Endothelial cell of umbilical vein (primary cell): ENCODE measurements at regions not wholly inside any gene's neighbourhood (a gene's known extent, or its start where the extent isn't known, plus 50 kb on each side); places are given as distances from the start of the nearest gene placed in this dataset.
A peak's percentile ranks its signal among the peaks of the same experiment; 100 is the strongest.

ENCODE experiments used
- BruUV-seq: library from RNA; stranded (reverse); fragments of 400-500 nt; replicated peaks from 2 replicates; lab custom pipeline; 2021; lab: Mats Ljungman, UMichigan
- CTCF ChIA-PET: fragments of 300-600, 350-600 bp; sonication (Branson Sonifier 250); formaldehyde crosslinking; loops from one replicate; lab custom pipeline; 2021; ENCODE audit warnings: antibody characterized with exemption, inconsistent platforms; lab: Charles Lee
- POLR2A ChIA-PET: fragments of 300-600, 350-600 bp; sonication (Branson Sonifier 250); formaldehyde crosslinking; loops from one replicate; lab custom pipeline; 2021; ENCODE audit warnings: antibody characterized with exemption, inconsistent platforms; lab: Charles Lee
- DNase-seq: peaks from one replicate; pipeline ENCODE4 v3.0.0-alpha.2; 2011; ENCODE audit warnings: low read depth, low spot score
- FAIRE-seq: peaks from 2 replicates; lab custom pipeline; 2011; peaks lifted over from hg19 to GRCh38; lab: Jason Lieb, UNC
- H2AFZ ChIP-seq: 2 replicates; pipeline ENCODE4 v1.6.0; 2012; ENCODE audit warnings: low read depth, low read length, control low read depth, inconsistent platforms
- H3K27ac ChIP-seq: 2 replicates; pipeline ENCODE4 v1.5.1; 2011; ENCODE audit warnings: low read depth, mild to moderate bottlenecking, control low read depth, low read length, moderate library complexity; ENCODE audit not compliant: insufficient read depth
- H3K27me3 ChIP-seq, 2 experiments: 2 replicates each; pipeline versions ENCODE4 v1.6.0 to v1.6.1; 2011; ENCODE audit warnings: low read length in 2 of 2, mixed read lengths in 1 of 2; ENCODE audit not compliant: control insufficient read depth in 2 of 2, insufficient read depth in 2 of 2
- H3K36me3 ChIP-seq, 2 experiments: 2 replicates in 1 of 2; 3 replicates in 1 of 2; pipeline ENCODE4 v1.5.1; 2011; ENCODE audit warnings: low read length in 2 of 2, mild to moderate bottlenecking in 1 of 2, moderate library complexity in 1 of 2; ENCODE audit not compliant: control insufficient read depth in 2 of 2, insufficient read depth in 2 of 2; ENCODE audit errors: extremely low read depth in 1 of 2
- H3K4me1 ChIP-seq: 3 replicates; pipeline ENCODE4 v1.5.1; 2011; ENCODE audit warnings: mild to moderate bottlenecking, low read length; ENCODE audit not compliant: control insufficient read depth, insufficient read depth; ENCODE audit errors: extremely low read depth
- H3K4me2 ChIP-seq: 2 replicates; pipeline ENCODE4 v1.6.1; 2011; ENCODE audit warnings: low read length, control low read depth, mixed read lengths; ENCODE audit not compliant: insufficient read depth
- H3K4me3 ChIP-seq, 3 experiments: fragments of 200-600 bp in 1 of 3; sonication (generic), shearing (Covaris generic) in 1 of 3; replicated peaks in 1 of 3; 2 replicates each; pipeline ENCODE4 v1.5.1; 2011 to 2016; ENCODE audit warnings: control low read depth in 3 of 3, low read length in 3 of 3, mild to moderate bottlenecking in 2 of 3, inconsistent platforms in 1 of 3, low read depth in 1 of 3, moderate library complexity in 1 of 3; ENCODE audit not compliant: insufficient read depth in 1 of 3
- H3K79me2 ChIP-seq: 2 replicates; pipeline ENCODE4 v1.6.0; 2012; ENCODE audit warnings: low read length, inconsistent platforms; ENCODE audit not compliant: control insufficient read depth, insufficient read depth
- H3K9ac ChIP-seq: replicated peaks from 2 replicates; pipeline ENCODE3; 2011; ENCODE audit warnings: low read length, control low read depth; ENCODE audit not compliant: insufficient read depth; ENCODE audit errors: extremely low read depth
- H3K9me1 ChIP-seq: replicated peaks from 3 replicates; pipeline ENCODE4 v1.6.0; 2011; ENCODE audit warnings: mild to moderate bottlenecking, low read length; ENCODE audit not compliant: control insufficient read depth, insufficient read depth; ENCODE audit errors: extremely low read depth
- H3K9me3 ChIP-seq: replicated peaks from 2 replicates; pipeline ENCODE4 v1.5.1; 2012; ENCODE audit warnings: low read length, inconsistent platforms; ENCODE audit not compliant: control insufficient read depth, insufficient read depth
- H4K20me1 ChIP-seq: replicated peaks from 2 replicates; pipeline ENCODE3; 2011; ENCODE audit warnings: mild to moderate bottlenecking, low read length; ENCODE audit not compliant: control insufficient read depth, insufficient read depth; ENCODE audit errors: extremely low read depth
- EZH2 ChIP-seq: IDR thresholded peaks from 2 replicates; pipeline ENCODE4 v1.6.1; 2012; ENCODE audit warnings: borderline replicate concordance, low read depth, mild to moderate bottlenecking, moderate library complexity, low read length, inconsistent platforms; ENCODE audit not compliant: severe bottlenecking
- FOS ChIP-seq: IDR thresholded peaks from 2 replicates; pipeline ENCODE4 v1.6.1; 2011; ENCODE audit warnings: mild to moderate bottlenecking, low read length, moderate library complexity, borderline replicate concordance; ENCODE audit not compliant: insufficient read depth
- GATA2 ChIP-seq: IDR thresholded peaks from 2 replicates; pipeline ENCODE4 v1.7.0; 2011; ENCODE audit warnings: low read depth, mild to moderate bottlenecking, moderate library complexity, mixed read lengths, low read length; ENCODE audit not compliant: insufficient read length, insufficient read depth
- JUN ChIP-seq: IDR thresholded peaks from 2 replicates; pipeline ENCODE4 v1.6.1; 2011; ENCODE audit warnings: borderline replicate concordance, low read depth; ENCODE audit not compliant: insufficient read length, insufficient read depth
- MYC ChIP-seq: IDR thresholded peaks from one replicate; pipeline ENCODE4 v1.6.1; 2011; ENCODE audit warnings: mild to moderate bottlenecking, low read depth, low read length
- POLR2A ChIP-seq: IDR thresholded peaks from 2 replicates; pipeline ENCODE4 v1.6.1; 2012; ENCODE audit warnings: low read depth, mild to moderate bottlenecking, control low read depth, low read length
- POLR2AphosphoS5 ChIP-seq: IDR thresholded peaks from 2 replicates; pipeline ENCODE4 v1.6.1; 2012; ENCODE audit warnings: low read depth, mild to moderate bottlenecking, control low read depth, low read length, moderate library complexity; ENCODE audit not compliant: insufficient read depth
- dilution Hi-C: fragments of 300-500 bp; cut with MboI; formaldehyde crosslinking; loops from one replicate; pipeline ENCODE4 v1.15.0; 2019; ENCODE audit warnings: low sequenced_read_pairs; ENCODE audit not compliant: extremely low pct_ligation_motif_present
- intact Hi-C: fragments of 100-400 bp; cut with micrococcal nuclease; formaldehyde crosslinking; loops from one replicate; pipeline ENCODE4 v1.10.0; 2022
- TF ChIP-seq, protein P1 (sequence below), 2 donors: IDR thresholded peaks; 1 replicate in 1 of 2; 2 replicates in 1 of 2; pipeline ENCODE4 v1.5.1; 2011; ENCODE audit warnings: low read length in 2 of 2, mild to moderate bottlenecking in 2 of 2, moderate library complexity in 2 of 2, control low read depth in 1 of 2, inconsistent platforms in 1 of 2, low read depth in 1 of 2; ENCODE audit not compliant: insufficient read depth in 1 of 2; ENCODE audit errors: extremely low read depth in 1 of 2
- TF ChIP-seq, protein P2 (sequence below): IDR thresholded peaks from 2 replicates; pipeline ENCODE4 v1.6.1; 2011; ENCODE audit not compliant: insufficient read depth, insufficient read length

DNA sequence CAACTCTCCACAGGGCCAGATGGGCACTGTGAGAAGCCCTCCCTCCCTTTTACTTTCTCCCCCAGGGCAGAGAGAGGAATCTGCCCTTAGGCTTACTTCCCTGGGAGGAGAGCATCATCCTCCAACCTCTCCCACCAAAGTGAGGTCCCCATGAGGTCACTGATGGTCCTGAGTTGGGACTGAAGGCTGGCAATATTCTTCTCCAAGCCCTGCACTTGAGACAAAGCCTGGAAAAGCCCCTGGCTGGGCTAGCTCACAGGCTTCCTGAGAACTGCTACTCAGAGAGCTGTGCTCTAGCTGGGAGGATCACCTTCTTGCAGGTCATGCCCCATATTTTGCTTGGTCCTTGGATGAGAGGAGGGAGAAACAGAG lies 110.0 kb upstream of the MEF2A start:
- H3K4me2 ChIP-seq, result no peak overlapping the region
- no peaks in the 10 kb centered on the region for H3K9me1 ChIP-seq
- no peak for DNase-seq
- BruUV-seq, result no TSS peak
- ChIA-PET POLR2A (interaction anchor here (1.0 kb wide), 1 partner anchor 112 kb away, joined by 5 read pairs; no protein-coding TSS in a partner anchor), CTCF (interaction anchor here (0.7 to 2.2 kb wide), 10 partner anchors 10 to 248 kb away, joined by 3 to 26 read pairs (median 4); no protein-coding TSS in a partner anchor)
- no peaks in the 10 kb centered on the region for H3K79me2 ChIP-seq
- H3K27ac ChIP-seq, result peak overlapping the region; percentile 97
- dilution Hi-C loops, result no loop called here
- no peak for TF ChIP-seq GATA2
- no peaks in the 10 kb centered on the region for H3K27me3 ChIP-seq
- no peak overlapping the region for H3K4me3 ChIP-seq
- H3K4me1 ChIP-seq, result peaks cover 51% of the 10 kb centered on the region
- H3K9me3 ChIP-seq, result no peaks in the 10 kb centered on the region
- no peak for FAIRE-seq
- intact Hi-C loops, result loop anchor here (1.0 to 2.0 kb wide), 5 partner anchors 13 to 227 kb away; partner anchors contain the start of gene MEF2A
- H2AFZ ChIP-seq, result no peak overlapping the region
- no peaks in the 10 kb centered on the region for H4K20me1 ChIP-seq
- no peaks in the 10 kb centered on the region for H3K36me3 ChIP-seq
- peak overlapping the region; percentile 76 for H3K9ac ChIP-seq

DNA sequence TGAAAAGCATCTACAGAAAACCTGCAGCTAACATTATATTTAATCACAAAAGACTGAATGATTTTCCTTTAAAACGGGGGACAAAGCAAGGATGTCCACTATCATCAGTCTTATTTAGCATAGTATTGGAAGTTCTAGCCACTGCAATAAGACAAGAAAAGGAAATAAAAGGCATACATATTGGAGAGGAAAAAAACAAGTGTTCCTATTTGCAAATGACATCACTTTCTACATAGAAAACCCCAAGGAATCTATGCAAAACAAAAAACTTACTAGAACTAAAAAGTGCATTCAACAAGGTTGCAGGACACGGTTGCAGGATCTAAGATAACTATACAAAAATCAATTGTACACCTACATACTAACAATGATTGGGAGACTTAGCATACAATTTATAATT lies 101.6 kb upstream of the MEF2A start:
- no peaks in the 10 kb centered on the region for H4K20me1 ChIP-seq
- H2AFZ ChIP-seq, result no peak overlapping the region
- H3K36me3 ChIP-seq, result no peaks in the 10 kb centered on the region
- H3K27me3 ChIP-seq, result no peaks in the 10 kb centered on the region
- no peak overlapping the region for H3K4me3 ChIP-seq
- H3K9me1 ChIP-seq, result no peaks in the 10 kb centered on the region
- intact Hi-C loops, result no loop called here
- no peaks in the 10 kb centered on the region for H3K79me2 ChIP-seq
- ChIA-PET CTCF (interaction anchor here (1.2 to 1.5 kb wide), 2 partner anchors 20 to 240 kb away, joined by 3 to 8 read pairs; no protein-coding TSS in a partner anchor), POLR2A (no interaction called here)
- H3K9me3 ChIP-seq, result no peaks in the 10 kb centered on the region
- no peaks in the 10 kb centered on the region for H3K4me1 ChIP-seq
- dilution Hi-C loops, result no loop called here
- no peak overlapping the region for H3K4me2 ChIP-seq
- H3K27ac ChIP-seq, result no peak overlapping the region
- DNase-seq (no peak), FAIRE-seq (no peak)
- H3K9ac ChIP-seq, result no peak overlapping the region
- no TSS peak for BruUV-seq
- TF ChIP-seq POLR2AphosphoS5 (no peak), JUN (no peak), EZH2 (no peak), MYC (no peak), POLR2A (no peak), FOS (no peak), GATA2 (no peak)
- TF ChIP-seq, protein P1, sequence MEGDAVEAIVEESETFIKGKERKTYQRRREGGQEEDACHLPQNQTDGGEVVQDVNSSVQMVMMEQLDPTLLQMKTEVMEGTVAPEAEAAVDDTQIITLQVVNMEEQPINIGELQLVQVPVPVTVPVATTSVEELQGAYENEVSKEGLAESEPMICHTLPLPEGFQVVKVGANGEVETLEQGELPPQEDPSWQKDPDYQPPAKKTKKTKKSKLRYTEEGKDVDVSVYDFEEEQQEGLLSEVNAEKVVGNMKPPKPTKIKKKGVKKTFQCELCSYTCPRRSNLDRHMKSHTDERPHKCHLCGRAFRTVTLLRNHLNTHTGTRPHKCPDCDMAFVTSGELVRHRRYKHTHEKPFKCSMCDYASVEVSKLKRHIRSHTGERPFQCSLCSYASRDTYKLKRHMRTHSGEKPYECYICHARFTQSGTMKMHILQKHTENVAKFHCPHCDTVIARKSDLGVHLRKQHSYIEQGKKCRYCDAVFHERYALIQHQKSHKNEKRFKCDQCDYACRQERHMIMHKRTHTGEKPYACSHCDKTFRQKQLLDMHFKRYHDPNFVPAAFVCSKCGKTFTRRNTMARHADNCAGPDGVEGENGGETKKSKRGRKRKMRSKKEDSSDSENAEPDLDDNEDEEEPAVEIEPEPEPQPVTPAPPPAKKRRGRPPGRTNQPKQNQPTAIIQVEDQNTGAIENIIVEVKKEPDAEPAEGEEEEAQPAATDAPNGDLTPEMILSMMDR (IDR thresholded peaks at IDR 0.05; ENCODE audit: extremely low read depth in 1 of 2, insufficient read depth in 1 of 2, low read depth in 1 of 2, low read length in 2 of 2), result no peak
- TF ChIP-seq, protein P2, sequence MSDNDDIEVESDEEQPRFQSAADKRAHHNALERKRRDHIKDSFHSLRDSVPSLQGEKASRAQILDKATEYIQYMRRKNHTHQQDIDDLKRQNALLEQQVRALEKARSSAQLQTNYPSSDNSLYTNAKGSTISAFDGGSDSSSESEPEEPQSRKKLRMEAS, result no peak
